Astrocyte of the hippocampus (primary cell): ENCODE measurements at regions not wholly inside any gene's neighbourhood (a gene's known extent, or its start where the extent isn't known, plus 50 kb on each side); places are given as distances from the start of the nearest gene placed in this dataset.

Experiments used
- DNase-seq: peaks from one replicate; pipeline ENCODE4 v3.0.0; 2011; ENCODE audit warnings: low read depth, low spot score

GRCh38 chr17:77768248-77768852 lies 190.2 kb upstream of the TNRC6C start:
- DNase-seq = no peak

DNA sequence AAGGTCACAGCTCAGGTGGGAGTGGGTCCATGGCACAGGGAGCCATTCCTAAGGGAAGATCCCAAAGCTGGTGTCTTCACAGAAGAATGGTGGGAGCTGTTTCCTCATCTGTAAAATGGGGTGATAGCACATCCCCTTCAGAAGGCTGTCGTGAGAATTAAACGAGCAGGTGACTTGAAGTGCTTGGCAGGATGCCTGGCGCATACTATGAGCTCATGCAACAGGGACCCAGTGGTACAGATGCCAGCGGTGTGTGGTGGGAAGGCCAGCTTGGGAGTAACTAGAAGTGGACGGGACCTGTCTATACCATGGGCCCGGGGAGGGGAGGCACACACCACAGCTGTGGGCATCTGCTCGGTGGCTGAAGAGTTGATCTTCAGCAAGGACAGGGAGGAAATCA lies 189.3 kb upstream of the TNRC6C start:
- DNase-seq = peak; percentile 37

GRCh38 chr17:77769762-77770161 lies 188.7 kb upstream of the TNRC6C start:
- DNase-seq = no peak

GRCh38 chr17:77770331-77771105 lies 188.0 kb upstream of the TNRC6C start:
- DNase-seq = peak; percentile 65

GRCh38 chr17:77771145-77771544 lies 187.4 kb upstream of the TNRC6C start:
- no peak for DNase-seq

GRCh38 chr17:77771587-77771986 lies 186.9 kb upstream of the TNRC6C start:
- DNase-seq = no peak

GRCh38 chr17:77771998-77772397 lies 186.5 kb upstream of the TNRC6C start:
- DNase-seq = no peak

DNA sequence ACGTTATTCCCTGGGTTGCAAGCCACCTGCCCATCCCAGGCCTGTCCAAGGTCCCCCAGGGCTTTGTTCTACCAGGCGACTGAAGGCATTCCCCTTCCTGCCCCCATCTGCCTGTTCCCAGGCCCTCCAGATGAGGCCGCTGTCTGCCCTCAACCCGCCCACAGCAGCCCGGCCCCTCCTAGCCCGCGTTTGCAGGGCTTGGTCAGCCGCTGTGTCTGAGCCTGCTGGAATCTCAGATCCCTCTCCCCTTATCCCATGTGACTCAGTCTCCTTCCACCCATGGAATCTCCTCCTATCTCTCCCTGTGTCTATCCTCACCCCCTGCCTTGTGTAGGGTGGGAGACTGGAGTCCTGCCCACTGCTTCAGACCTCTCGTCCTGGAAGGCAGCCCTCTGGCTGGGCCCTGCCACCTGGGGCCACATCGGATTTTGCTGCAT lies 186.0 kb upstream of the TNRC6C start:
- DNase-seq = peak; percentile 89

DNA sequence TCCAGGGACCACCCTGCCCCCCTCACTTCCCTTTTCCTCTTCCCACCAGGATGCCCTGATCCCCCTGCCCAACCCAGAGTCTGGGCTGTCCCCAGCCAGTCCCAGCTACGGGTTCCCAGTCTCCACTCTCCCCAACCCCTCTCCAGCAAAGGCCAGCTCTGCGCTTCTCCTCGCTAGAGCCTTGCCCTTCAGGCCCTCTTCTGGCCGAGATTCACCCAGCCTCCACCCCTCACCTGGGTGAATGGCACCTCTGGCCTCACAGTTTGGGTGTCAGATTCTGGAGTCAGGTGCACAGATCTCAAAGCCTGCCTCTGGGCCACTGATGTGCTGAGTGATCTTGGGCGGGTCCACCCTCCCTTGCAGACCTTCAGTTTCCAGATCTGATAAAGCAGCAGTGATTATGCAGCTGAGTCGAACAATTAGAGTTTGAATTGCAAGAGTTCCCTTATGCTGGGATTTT lies 185.6 kb upstream of the TNRC6C start:
- DNase-seq = no peak

- no peak for DNase-seq
Measured at GRCh38 chr17:77774182-77774581, 184.3 kb upstream of the TNRC6C start.

- peak; percentile 82 for DNase-seq
Measured at GRCh38 chr17:77778636-77779489, 179.6 kb upstream of the TNRC6C start.

DNA sequence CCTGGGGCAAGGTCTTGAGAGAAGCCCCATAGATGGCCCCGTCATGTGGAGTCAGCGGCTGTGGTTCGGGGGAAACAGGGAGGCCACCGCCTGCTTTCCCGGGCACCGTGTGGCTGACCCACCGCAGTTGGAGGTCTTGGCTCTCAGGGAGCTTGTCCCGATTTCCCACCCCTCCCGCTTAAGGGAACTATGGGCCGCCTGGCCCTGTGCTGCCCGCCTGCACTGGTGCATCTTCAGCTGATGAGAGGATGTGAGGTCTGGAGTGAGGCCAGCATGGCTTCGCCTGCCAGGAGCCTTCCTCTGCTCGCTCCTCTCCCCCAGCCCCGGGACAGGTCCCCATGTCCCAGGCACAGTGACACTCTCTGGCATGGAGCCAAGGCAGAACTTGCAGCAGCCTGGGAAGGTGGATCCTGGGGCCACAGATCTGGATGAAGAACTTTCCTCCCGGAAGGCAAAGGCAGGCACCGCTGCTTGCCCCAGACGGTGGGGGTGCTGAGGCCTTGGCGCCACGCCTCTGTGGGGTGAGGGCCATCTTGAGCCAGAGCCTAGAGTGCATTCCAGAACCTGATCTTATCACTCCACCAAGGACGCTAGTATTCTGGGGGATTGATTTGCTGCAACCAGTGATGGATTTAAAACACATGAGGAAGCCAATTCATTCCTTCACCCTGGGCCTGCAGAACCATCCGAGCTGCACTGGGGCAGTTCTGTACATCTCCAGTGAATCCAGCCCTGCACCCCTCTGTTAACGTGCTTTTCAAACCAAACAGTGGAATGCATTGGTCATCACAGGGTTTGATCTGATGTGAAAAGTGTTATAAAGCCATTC lies 178.6 kb upstream of the TNRC6C start:
- peak; percentile 56 for DNase-seq

DNA sequence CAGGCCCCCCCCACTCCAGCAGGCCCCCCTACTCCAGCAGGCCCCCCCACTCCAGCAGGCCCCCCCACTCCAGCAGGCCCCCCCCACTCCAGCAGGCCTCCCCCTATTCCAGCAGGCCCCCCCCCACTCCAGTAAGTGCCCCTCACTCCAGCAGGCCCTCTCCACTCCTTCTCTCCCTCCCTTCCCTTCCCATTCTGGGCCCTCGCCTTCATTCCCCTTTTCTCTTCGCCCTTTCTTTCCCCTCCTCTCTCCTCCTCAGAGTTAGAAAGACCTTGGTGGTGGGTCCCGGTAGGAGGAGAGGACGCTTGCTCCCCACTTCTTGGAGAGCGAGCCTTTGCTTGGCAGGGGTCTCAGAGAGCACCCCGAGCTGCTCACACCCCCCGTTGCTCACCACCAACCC lies 177.0 kb upstream of the TNRC6C start:
- DNase-seq = no peak

GRCh38 chr17:77782201-77782600 lies 176.3 kb upstream of the TNRC6C start:
- DNase-seq = no peak

DNA sequence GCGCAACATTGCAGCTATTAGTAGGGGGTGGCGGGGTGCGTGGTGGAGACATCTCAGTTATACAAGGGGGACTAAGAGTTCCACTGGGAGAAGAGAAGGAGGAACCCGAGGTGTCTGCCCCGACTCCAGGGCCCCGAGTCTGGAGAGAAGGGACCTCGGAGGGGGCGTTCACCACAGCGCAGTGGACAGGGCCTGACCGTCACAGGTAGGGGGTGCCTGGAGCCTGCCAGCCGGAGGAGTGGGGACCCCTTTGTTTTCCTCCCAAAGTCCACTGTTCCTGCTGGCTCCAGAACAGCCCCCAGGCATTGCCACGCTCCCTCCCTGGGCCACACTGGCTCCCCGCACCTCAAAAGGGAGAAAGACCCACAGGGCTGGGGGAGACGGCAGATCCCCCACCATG lies 175.9 kb upstream of the TNRC6C start:
- no peak for DNase-seq

DNA sequence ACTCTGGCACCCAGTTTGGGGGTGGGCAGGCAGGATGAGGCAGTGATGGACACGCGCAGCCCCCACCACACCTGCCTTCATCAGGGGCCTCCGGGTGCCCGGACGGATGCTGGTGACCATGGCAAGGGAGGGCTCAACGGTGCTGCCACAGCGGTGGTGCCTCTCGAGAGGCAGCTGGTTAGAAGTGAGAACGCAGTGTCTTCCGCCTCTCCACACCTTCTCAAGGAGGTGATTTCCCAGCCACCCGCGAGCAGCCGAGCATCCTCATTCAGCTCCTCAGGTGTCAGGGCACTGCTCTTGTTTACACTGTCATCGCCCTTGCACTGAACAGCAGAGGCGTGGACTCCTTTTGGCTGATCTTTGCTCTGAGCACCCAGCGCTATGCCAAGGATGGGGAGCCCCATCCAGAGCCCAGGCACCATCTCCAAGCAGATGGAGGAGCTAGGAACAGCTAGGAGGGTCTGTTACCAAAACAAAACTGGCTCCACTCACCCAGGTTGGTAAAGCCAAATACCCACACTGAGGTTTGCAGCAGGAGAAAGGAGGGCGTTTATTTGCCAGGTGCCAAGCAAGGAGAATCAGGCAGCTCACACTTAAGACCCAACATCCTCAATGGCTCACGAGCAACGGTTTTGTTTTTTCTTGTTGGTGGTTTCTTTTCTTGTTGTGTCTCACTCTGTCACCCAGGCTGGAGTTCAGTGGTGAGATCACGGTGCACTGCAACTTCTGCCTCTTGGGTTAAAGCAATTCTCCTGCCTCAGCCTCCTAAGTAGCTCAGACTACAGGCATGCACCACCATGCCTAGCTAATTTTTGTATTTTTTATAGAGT lies 174.3 kb upstream of the TNRC6C start:
- no peak for DNase-seq

DNA sequence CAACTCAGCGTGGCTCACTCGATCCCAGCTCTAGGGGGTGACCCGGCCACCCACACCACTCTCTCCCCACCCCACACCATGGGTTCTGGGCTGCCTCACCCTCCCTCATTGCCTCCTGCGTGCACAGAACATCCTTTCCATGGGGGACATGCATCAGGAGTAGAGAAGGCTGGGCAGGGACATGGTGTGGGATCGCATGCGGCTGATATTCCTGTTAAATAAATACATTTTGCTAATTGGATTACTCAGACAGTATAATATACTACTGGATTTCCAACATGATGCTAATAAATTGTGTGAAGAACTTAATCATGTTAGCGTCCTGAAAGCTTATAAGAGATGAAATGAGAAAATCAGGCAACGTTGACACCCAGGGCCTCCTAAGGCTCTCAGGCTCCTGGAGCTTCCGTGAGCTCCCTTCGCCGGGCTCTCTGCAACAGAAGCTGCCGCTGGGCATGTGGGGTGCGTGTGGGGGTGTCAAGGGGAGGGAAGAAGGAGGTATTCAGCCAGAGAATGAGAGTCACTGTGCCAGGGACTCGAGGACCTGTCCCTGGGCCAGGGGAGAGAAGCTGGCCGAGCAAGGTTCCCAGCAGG lies 173.1 kb upstream of the TNRC6C start:
- no peak for DNase-seq

- no peak for DNase-seq
Measured at GRCh38 chr17:77786090-77786489, 172.4 kb upstream of the TNRC6C start.

DNA sequence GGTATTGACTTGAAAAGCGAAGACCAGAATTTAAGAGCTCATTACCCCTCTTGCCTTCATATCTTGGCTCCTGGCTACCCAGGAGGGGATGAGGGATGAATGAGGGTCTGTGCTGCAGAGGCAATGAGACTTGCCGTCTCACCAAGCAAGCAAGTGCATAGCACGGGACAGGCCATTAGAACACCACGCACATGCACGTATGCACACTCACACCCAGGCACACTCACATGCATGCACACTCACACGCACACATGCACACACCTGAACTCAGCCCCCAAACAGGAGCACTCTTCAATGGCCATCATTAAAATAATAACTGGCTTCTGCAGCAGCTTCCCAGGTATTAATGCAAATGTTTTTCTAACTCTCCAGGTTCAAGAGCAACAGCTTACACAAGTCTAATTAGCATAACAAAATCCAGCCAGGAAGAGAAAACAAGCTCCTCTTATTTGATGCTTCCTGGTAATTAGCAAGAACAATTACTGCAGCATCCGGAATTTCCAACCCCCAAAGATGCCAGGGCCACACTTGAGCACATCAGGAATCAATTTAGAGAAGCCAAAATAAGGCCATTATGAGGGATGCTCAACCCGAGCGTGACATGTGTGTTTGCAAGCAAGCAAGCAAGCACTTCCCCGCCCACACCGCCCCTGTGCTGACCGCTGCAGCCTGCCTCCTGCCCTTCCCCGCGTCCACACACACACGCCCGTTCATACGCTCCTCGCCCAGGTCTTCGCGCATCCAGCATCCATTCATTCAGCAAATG lies 171.6 kb upstream of the TNRC6C start:
- DNase-seq = no peak
